Hepatocyte (in vitro differentiated cells): ENCODE measurements at regions not wholly inside any gene's neighbourhood (a gene's known extent, or its start where the extent isn't known, plus 50 kb on each side); places are given as distances from the start of the nearest gene placed in this dataset.

Experiments
- CTCF ChIP-seq: fragments of 200-600 bp; sonication (generic); IDR thresholded peaks from 2 replicates; pipeline ENCODE4 v1.5.1; 2016; ENCODE audit warnings: antibody characterized with exemption, mild to moderate bottlenecking; ENCODE audit not compliant: poor library complexity
- EZH2 ChIP-seq: fragments of 200-600 bp; sonication (generic); IDR thresholded peaks from 2 replicates; pipeline ENCODE4 v1.6.1; 2016; ENCODE audit warnings: antibody characterized with exemption, mild to moderate bottlenecking, borderline replicate concordance

GRCh38 chr22:48093981-48094380 is 1331.5 kb downstream of the TBC1D22A start:
- no peak for TF ChIP-seq EZH2
- no peak for TF ChIP-seq CTCF
